Neutrophil (primary cell): ENCODE measurements at regions not wholly inside any gene's neighbourhood (a gene's known extent, or its start where the extent isn't known, plus 50 kb on each side); places are given as distances from the start of the nearest gene placed in this dataset.
A peak's percentile ranks its signal among the peaks of the same experiment; 100 is the strongest.

Experiments used
- H3K27ac ChIP-seq: fragments of 200-600 bp; sonication (generic); 2 replicates; pipeline ENCODE4 v1.5.1; 2016; ENCODE audit warnings: mild to moderate bottlenecking, moderate library complexity
- H3K27me3 ChIP-seq: fragments of 200-600 bp; sonication (generic); 2 replicates; pipeline ENCODE4 v1.6.0; 2016; ENCODE audit warnings: mild to moderate bottlenecking
- H3K36me3 ChIP-seq: fragments of 200-600 bp; sonication (generic); 2 replicates; pipeline ENCODE4 v1.5.1; 2017
- H3K4me1 ChIP-seq, 2 experiments: fragments of 200-600 bp in 1 of 2; sonication (generic) in 1 of 2; 1 replicate in 1 of 2; 2 replicates in 1 of 2; pipeline versions ENCODE4 v1.5.1 to v1.6.1; 2013 to 2016; ENCODE audit warnings: low read depth in 1 of 2, low read length in 1 of 2, mild to moderate bottlenecking in 1 of 2, moderate library complexity in 1 of 2; ENCODE audit not compliant: control insufficient read depth in 1 of 2, insufficient read depth in 1 of 2
- H3K4me3 ChIP-seq, 2 experiments: fragments of 200-600 bp in 1 of 2; sonication (generic) in 1 of 2; 1 replicate in 1 of 2; 2 replicates in 1 of 2; pipeline ENCODE4 v1.5.1; 2013 to 2016; ENCODE audit warnings: low read depth in 1 of 2, low read length in 1 of 2, mild to moderate bottlenecking in 1 of 2, moderate library complexity in 1 of 2
- H3K9me3 ChIP-seq: fragments of 200-600 bp; sonication (generic); 2 replicates; pipeline ENCODE4 v1.5.1; 2016
- TF ChIP-seq, protein P1 (sequence below): fragments of 200-600 bp; sonication (generic); IDR thresholded peaks from 2 replicates; pipeline ENCODE4 v1.5.1; 2016; ENCODE audit warnings: antibody characterized with exemption

GRCh38 chr7:106423111-106423510 lies 138.3 kb upstream of the NAMPT start:
- H3K4me1 ChIP-seq, result peaks cover 98 to 100% of the 10 kb centered on the region in 2 experiments
- peak overlapping the region; percentile 91 for H3K27ac ChIP-seq
- peak overlapping the region; percentile 2 to 7 for H3K4me3 ChIP-seq
- H3K27me3 ChIP-seq, result no peaks in the 10 kb centered on the region
- TF ChIP-seq, protein P1, sequence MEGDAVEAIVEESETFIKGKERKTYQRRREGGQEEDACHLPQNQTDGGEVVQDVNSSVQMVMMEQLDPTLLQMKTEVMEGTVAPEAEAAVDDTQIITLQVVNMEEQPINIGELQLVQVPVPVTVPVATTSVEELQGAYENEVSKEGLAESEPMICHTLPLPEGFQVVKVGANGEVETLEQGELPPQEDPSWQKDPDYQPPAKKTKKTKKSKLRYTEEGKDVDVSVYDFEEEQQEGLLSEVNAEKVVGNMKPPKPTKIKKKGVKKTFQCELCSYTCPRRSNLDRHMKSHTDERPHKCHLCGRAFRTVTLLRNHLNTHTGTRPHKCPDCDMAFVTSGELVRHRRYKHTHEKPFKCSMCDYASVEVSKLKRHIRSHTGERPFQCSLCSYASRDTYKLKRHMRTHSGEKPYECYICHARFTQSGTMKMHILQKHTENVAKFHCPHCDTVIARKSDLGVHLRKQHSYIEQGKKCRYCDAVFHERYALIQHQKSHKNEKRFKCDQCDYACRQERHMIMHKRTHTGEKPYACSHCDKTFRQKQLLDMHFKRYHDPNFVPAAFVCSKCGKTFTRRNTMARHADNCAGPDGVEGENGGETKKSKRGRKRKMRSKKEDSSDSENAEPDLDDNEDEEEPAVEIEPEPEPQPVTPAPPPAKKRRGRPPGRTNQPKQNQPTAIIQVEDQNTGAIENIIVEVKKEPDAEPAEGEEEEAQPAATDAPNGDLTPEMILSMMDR, result no peak
- no peaks in the 10 kb centered on the region for H3K9me3 ChIP-seq
- peaks cover 9% of the 10 kb centered on the region for H3K36me3 ChIP-seq

DNA sequence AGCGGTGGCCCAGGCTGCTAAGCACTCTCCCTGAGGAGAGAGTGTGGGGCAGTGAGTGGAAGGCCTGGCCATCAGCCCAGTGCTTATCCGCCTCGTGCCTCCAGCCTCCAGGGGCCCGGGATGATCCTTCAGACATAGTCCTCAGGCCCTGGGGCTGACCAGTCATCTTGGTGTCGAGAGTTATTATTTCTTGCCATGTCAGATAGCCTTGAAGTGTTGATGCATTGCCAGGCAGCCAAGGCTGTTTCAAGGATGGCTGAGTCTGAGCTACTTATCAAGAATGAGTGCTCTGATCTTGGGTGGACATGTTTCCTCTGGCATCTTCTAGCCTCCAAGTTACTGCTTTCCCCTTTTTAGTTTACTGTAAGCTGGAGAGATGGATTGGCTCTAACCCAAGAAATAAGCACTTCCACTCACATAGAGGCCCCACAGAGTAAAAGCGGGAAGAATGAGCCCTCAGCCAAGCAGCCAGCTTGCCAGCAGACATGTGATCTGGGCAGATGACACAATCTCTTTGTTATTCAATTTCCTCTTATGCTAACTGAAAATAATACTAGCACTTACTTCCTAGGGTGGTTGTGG lies 136.5 kb upstream of the NAMPT start:
- TF ChIP-seq, protein P1, result peak; percentile 21
- Histone ChIP-seq H3K27me3 (no peaks in the 10 kb centered on the region), H3K4me1 (peaks cover 96 to 100% of the 10 kb centered on the region in 2 experiments), H3K27ac (peak overlapping the region; percentile 91), H3K4me3 (peak overlapping the region; percentile 29 to 48), H3K36me3 (no peaks in the 10 kb centered on the region), H3K9me3 (no peaks in the 10 kb centered on the region)

DNA sequence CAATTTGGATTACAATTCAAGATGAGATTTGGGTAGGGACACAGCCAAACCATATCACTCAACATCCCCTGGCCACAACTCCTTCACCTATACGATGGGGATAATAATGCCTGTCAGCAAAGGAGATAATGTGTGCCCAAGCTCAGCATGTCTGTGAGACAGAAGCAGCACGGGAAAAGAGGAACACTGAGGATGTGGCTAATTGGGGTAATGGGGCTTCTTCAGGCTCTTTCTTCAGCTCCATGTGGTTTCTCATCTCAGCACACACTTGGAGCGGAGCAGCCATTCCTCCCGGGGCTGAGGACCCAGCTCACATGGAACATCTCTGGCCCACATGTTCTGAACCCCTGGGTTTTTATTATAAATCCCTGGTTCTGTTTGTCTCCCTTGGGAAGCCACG lies 136.0 kb upstream of the NAMPT start:
- H3K4me1 ChIP-seq, result peaks cover 96 to 99% of the 10 kb centered on the region in 2 experiments
- H3K27ac ChIP-seq, result peak overlapping the region; percentile 91
- TF ChIP-seq, protein P1, result no peak
- H3K9me3 ChIP-seq, result no peaks in the 10 kb centered on the region
- no peaks in the 10 kb centered on the region for H3K27me3 ChIP-seq
- H3K4me3 ChIP-seq, result peak overlapping the region; percentile 29 to 48
- H3K36me3 ChIP-seq, result no peaks in the 10 kb centered on the region

DNA sequence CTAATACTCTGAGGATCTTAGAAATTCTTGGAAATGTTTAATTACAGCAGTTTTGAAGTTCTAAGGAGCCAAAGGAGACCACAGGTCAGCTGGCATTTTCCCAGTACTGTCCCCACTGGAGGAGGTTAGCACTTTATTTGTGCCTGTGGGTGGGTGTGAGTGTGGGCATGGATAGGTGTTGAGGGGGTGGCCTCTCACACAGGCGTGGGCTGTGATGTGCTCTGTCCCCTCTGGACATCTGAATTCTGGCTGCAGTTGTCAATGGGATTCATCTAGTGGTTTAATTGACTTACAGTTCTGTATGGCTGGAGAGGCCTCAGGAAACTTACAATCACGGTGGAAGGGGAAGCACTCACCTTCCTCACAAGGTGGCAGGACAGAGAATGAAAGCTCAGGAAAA lies 135.4 kb upstream of the NAMPT start:
- Histone ChIP-seq H3K4me1 (peaks cover 96 to 99% of the 10 kb centered on the region in 2 experiments), H3K27me3 (no peaks in the 10 kb centered on the region), H3K4me3 (peak overlapping the region; percentile 29 to 48), H3K9me3 (no peaks in the 10 kb centered on the region), H3K27ac (peak overlapping the region; percentile 91), H3K36me3 (no peaks in the 10 kb centered on the region)
- TF ChIP-seq, protein P1, result no peak

DNA sequence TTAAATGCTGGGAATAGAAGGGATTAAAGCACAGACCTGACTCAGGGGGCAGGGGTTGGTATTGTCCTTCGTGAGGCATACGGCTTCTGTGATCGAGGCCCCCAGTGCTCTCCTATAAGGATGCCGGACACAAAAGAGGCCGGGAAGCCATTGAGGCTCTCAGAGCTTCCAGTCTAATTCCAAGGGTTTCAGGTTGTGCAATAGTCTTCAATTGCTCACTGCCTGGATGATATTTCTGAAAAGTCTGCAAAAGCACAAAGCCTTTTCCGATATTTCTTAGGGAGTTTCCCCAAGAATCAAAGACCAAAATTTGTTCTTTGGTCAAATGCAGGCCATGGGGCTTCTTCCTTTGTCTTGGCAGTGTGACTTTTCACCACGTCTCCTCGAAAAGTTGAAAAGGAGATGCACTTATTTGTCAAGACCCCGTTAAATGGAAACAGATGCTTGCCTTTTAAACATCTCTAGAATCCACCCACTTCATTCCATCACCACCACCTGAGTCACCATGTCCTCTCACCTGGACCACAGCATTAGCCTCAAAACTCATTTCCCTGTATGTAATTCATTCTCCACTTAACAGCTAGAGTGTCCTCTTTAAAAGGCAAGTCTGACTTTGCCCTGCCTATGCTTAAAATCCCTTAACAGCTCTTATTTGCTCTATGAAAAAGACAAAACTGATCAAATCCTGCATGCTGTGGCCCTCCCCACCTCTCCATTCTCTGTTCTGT lies 134.8 kb upstream of the NAMPT start:
- no peaks in the 10 kb centered on the region for H3K36me3 ChIP-seq
- TF ChIP-seq, protein P1, result no peak
- peaks cover 92 to 97% of the 10 kb centered on the region in 2 experiments for H3K4me1 ChIP-seq
- peak overlapping the region; percentile 91 for H3K27ac ChIP-seq
- H3K4me3 ChIP-seq, result peak overlapping the region; percentile 29 to 37
- H3K9me3 ChIP-seq, result no peaks in the 10 kb centered on the region
- no peaks in the 10 kb centered on the region for H3K27me3 ChIP-seq
